KMS-11 (cell line): ENCODE measurements at regions not wholly inside any gene's neighbourhood (a gene's known extent, or its start where the extent isn't known, plus 50 kb on each side); places are given as distances from the start of the nearest gene placed in this dataset.

Experiments
- H2AFZ ChIP-seq: fragments of 200-600 bp; sonication (generic); 2 replicates; pipeline ENCODE4 v1.6.1; 2016; ENCODE audit warnings: antibody characterized with exemption, mixed run types, low read depth
- H3K27ac ChIP-seq: fragments of 200-600 bp; sonication (generic); 2 replicates; pipeline ENCODE4 v1.6.1; 2016; ENCODE audit warnings: mild to moderate bottlenecking, mixed run types
- H3K27me3 ChIP-seq: fragments of 200-600 bp; sonication (generic); 2 replicates; pipeline ENCODE4 v1.6.1; 2017; ENCODE audit warnings: mild to moderate bottlenecking, low read depth, mixed run types, moderate library complexity; ENCODE audit not compliant: insufficient read depth
- H3K36me3 ChIP-seq: fragments of 200-600 bp; sonication (generic); 2 replicates; pipeline ENCODE4 v1.6.1; 2017; ENCODE audit warnings: mild to moderate bottlenecking, mixed run types; ENCODE audit not compliant: insufficient read depth
- H3K4me1 ChIP-seq: fragments of 200-600 bp; sonication (generic); 2 replicates; pipeline ENCODE4 v1.6.1; 2016; ENCODE audit warnings: mild to moderate bottlenecking, low read depth, mixed run types; ENCODE audit not compliant: poor library complexity, severe bottlenecking
- H3K4me2 ChIP-seq: fragments of 200-600 bp; sonication (generic); 2 replicates; pipeline ENCODE4 v1.7.0; 2016; ENCODE audit warnings: mild to moderate bottlenecking, mixed run types
- H3K4me3 ChIP-seq: fragments of 200-600 bp; sonication (generic); IDR thresholded peaks from 2 replicates; pipeline ENCODE4 v1.6.1; 2017; ENCODE audit warnings: low read depth, low read length, mixed read lengths; ENCODE audit not compliant: insufficient read depth
- H3K79me2 ChIP-seq: fragments of 200-600 bp; sonication (generic); 2 replicates; pipeline ENCODE4 v1.6.1; 2016; ENCODE audit warnings: low read depth, mixed run types; ENCODE audit not compliant: insufficient read depth
- H3K9ac ChIP-seq: fragments of 200-600 bp; sonication (generic); 2 replicates; pipeline ENCODE4 v1.6.1; 2016; ENCODE audit warnings: mild to moderate bottlenecking, mixed run types
- H4K20me1 ChIP-seq: fragments of 200-600 bp; sonication (generic); 2 replicates; pipeline ENCODE4 v1.6.1; 2016; ENCODE audit warnings: mild to moderate bottlenecking, mixed run types; ENCODE audit not compliant: insufficient read depth
- CTCF ChIP-seq: fragments of 200-600 bp; sonication (generic); conservative IDR thresholded peaks from 2 replicates; pipeline ENCODE4 v1.6.1; 2017; ENCODE audit warnings: low read depth, mild to moderate bottlenecking, antibody characterized with exemption, low read length, moderate library complexity, mixed read lengths

GRCh38 chr1:209395169-209395568 is 188.3 kb upstream of the CAMK1G start:
- Histone ChIP-seq H3K36me3 (no peaks in the 10 kb centered on the region), H3K4me1 (peaks cover 5% of the 10 kb centered on the region), H3K27ac (no peak overlapping the region), H2AFZ (no peak overlapping the region), H3K9ac (no peak overlapping the region), H3K79me2 (no peaks in the 10 kb centered on the region), H3K27me3 (no peaks in the 10 kb centered on the region), H3K4me2 (no peak overlapping the region), H3K4me3 (no peak overlapping the region), H4K20me1 (no peaks in the 10 kb centered on the region)
- TF ChIP-seq CTCF, result no peak

GRCh38 chr1:209397371-209397770 is 186.1 kb upstream of the CAMK1G start:
- Histone ChIP-seq H3K36me3 (no peaks in the 10 kb centered on the region), H4K20me1 (no peaks in the 10 kb centered on the region), H3K4me1 (peaks cover 5% of the 10 kb centered on the region), H3K4me3 (no peak overlapping the region), H3K4me2 (no peak overlapping the region), H3K9ac (no peak overlapping the region), H3K27ac (no peak overlapping the region), H2AFZ (no peak overlapping the region), H3K79me2 (no peaks in the 10 kb centered on the region), H3K27me3 (no peaks in the 10 kb centered on the region)
- TF ChIP-seq CTCF, result no peak

- H3K4me2 ChIP-seq, result no peak overlapping the region
- H2AFZ ChIP-seq, result no peak overlapping the region
- no peak overlapping the region for H3K9ac ChIP-seq
- H4K20me1 ChIP-seq, result no peaks in the 10 kb centered on the region
- no peaks in the 10 kb centered on the region for H3K36me3 ChIP-seq
- H3K27ac ChIP-seq, result no peak overlapping the region
- no peak for TF ChIP-seq CTCF
- H3K79me2 ChIP-seq, result no peaks in the 10 kb centered on the region
- no peak overlapping the region for H3K4me3 ChIP-seq
- no peaks in the 10 kb centered on the region for H3K27me3 ChIP-seq
- peaks cover 5% of the 10 kb centered on the region for H3K4me1 ChIP-seq
These were observed 185.6 kb upstream of the CAMK1G start for GRCh38 chr1:209397910-209398309.

- H3K79me2 ChIP-seq, result no peaks in the 10 kb centered on the region
- no peak for TF ChIP-seq CTCF
- no peaks in the 10 kb centered on the region for H4K20me1 ChIP-seq
- H3K27ac ChIP-seq, result no peak overlapping the region
- H3K27me3 ChIP-seq, result no peaks in the 10 kb centered on the region
- no peak overlapping the region for H3K9ac ChIP-seq
- H3K4me2 ChIP-seq, result no peak overlapping the region
- no peak overlapping the region for H3K4me3 ChIP-seq
- no peak overlapping the region; the same call in 1 of the 2 replicates for H2AFZ ChIP-seq
- no peaks in the 10 kb centered on the region for H3K36me3 ChIP-seq
- H3K4me1 ChIP-seq, result peaks cover 5% of the 10 kb centered on the region
These were observed 185.1 kb upstream of the CAMK1G start for GRCh38 chr1:209398313-209398991.
